GM18511 (cell line): ENCODE measurements at regions not wholly inside any gene's neighbourhood (a gene's known extent, or its start where the extent isn't known, plus 50 kb on each side); places are given as distances from the start of the nearest gene placed in this dataset.
"Not testable (repeated sequence)": the region's sequence is repeated elsewhere in the genome, so short reads cannot be mapped to it uniquely, and the experiment has no call there.

Source experiments
- ATAC-seq: cut with Tn5 transposase; IDR thresholded peaks from one replicate; pipeline ENCODE4 v1.9.1; 2021; ENCODE audit warnings: mild to moderate bottlenecking, moderate library complexity; ENCODE audit not compliant: unreplicated experiment

- ATAC-seq, result no peak
Observed at GRCh38 chr10:33965795-33966581, 631.5 kb upstream of the NRP1 start.

- no peak for ATAC-seq
Observed at GRCh38 chr10:33963729-33964128, 629.3 kb upstream of the NRP1 start.

- ATAC-seq, result not testable (repeated sequence)
Observed at GRCh38 chr10:33956322-33956721, 621.9 kb upstream of the NRP1 start.

GRCh38 chr10:33955676-33956075, 621.2 kb upstream of the NRP1 start:
- no peak for ATAC-seq

GRCh38 chr10:33952692-33953360, 618.4 kb upstream of the NRP1 start:
- ATAC-seq, result no peak

GRCh38 chr10:33950206-33950605, 615.7 kb upstream of the NRP1 start:
- ATAC-seq, result no peak

- no peak for ATAC-seq
Observed at GRCh38 chr10:33947544-33947943, 613.1 kb upstream of the NRP1 start.

- no peak for ATAC-seq
Observed at GRCh38 chr10:33945051-33945450, 610.6 kb upstream of the NRP1 start.

- ATAC-seq, result no peak
Observed at GRCh38 chr10:33942508-33942907, 608.0 kb upstream of the NRP1 start.

GRCh38 chr10:33939892-33940291, 605.4 kb upstream of the NRP1 start:
- no peak for ATAC-seq

GRCh38 chr10:33939410-33939809, 604.9 kb upstream of the NRP1 start:
- no peak for ATAC-seq

GRCh38 chr10:33938001-33938400, 603.5 kb upstream of the NRP1 start:
- no peak for ATAC-seq

GRCh38 chr10:33937036-33937730, 602.7 kb upstream of the NRP1 start:
- ATAC-seq, result no peak

GRCh38 chr10:33935350-33935749, 600.9 kb upstream of the NRP1 start:
- ATAC-seq, result no peak

GRCh38 chr10:33930079-33930478, 595.6 kb upstream of the NRP1 start:
- no peak for ATAC-seq

GRCh38 chr10:33927347-33927746, 592.9 kb upstream of the NRP1 start:
- ATAC-seq, result no peak

GRCh38 chr10:33921970-33922605, 587.6 kb upstream of the NRP1 start:
- no peak for ATAC-seq

- ATAC-seq, result no peak
Observed at GRCh38 chr10:33920351-33920750, 585.9 kb upstream of the NRP1 start.

GRCh38 chr10:33919244-33919643, 584.8 kb upstream of the NRP1 start:
- ATAC-seq, result no peak

- no peak for ATAC-seq
Observed at GRCh38 chr10:33917069-33917780, 582.8 kb upstream of the NRP1 start.

GRCh38 chr10:33914746-33915145, 580.3 kb upstream of the NRP1 start:
- no peak for ATAC-seq
